ENCODE measurements at regions not wholly inside any gene's neighbourhood (a gene's known extent, or its start where the extent isn't known, plus 50 kb on each side); places are given as distances from the start of the nearest gene placed in this dataset.
A peak's percentile ranks its signal among the peaks of the same experiment; 100 is the strongest.
"Not testable (repeated sequence)": the region's sequence is repeated elsewhere in the genome, so short reads cannot be mapped to it uniquely, and the experiment has no call there.

DNA sequence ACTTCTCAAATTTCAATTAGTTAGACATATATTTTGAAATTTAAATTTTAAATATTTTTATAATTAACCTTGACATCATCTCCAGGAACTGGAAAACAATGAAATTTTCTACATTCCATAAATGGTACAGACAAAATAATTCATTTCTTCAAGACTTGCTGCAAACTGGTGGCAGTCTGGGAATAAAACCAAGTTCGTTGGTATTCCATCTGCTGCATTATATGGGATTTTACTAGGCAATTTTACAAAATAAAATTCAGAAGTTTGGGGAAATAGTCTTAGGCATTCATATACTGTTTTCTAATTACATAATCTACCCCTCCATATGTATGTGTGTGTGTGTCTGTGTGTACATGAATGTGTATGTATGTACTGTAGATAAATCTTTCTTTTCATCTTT, 984.6 kb upstream of the KCND2 start:
- Histone ChIP-seq H2AFZ (no peak overlapping the region), H3K4me2 (no peak overlapping the region), H3K4me1 (ENCODE audit: insufficient read depth) (no peaks in the 10 kb centered on the region), H3K36me3 (ENCODE audit: insufficient read depth) (no peaks in the 10 kb centered on the region), H3K27me3 (ENCODE audit: insufficient read depth) (no peaks in the 10 kb centered on the region), H3K79me2 (replicated peaks; ENCODE audit: insufficient read depth) (no peaks in the 10 kb centered on the region), H4K20me1 (replicated peaks; ENCODE audit: insufficient read depth) (no peaks in the 10 kb centered on the region), H3K9me2 (ENCODE audit: insufficient read depth) (no peaks in the 10 kb centered on the region), H3F3A (replicated peaks; ENCODE audit: low read depth) (no peaks in the 10 kb centered on the region), H3K4me3 (no peak overlapping the region), H3K27ac (ENCODE audit: low read depth) (no peak overlapping the region)
- DNase-seq (ENCODE audit: low spot score) (no peak), ATAC-seq (no peak)
- no peaks in the 10 kb centered on the region for H3K36me3 Mint-ChIP-seq (ENCODE audit: low read depth)
- TF ChIP-seq NANOG (IDR thresholded peaks at IDR 0.05; ENCODE audit: borderline replicate concordance), result no peak
- TF ChIP-seq EZH2phosphoT487 (IDR thresholded peaks at IDR 0.05; ENCODE audit: unreplicated experiment), result no peak
- TF ChIP-seq CREB1 (CRISPR knock-in tag; IDR thresholded peaks at IDR 0.05; ENCODE audit: low read depth), result no peak
- TF ChIP-seq, protein P1, sequence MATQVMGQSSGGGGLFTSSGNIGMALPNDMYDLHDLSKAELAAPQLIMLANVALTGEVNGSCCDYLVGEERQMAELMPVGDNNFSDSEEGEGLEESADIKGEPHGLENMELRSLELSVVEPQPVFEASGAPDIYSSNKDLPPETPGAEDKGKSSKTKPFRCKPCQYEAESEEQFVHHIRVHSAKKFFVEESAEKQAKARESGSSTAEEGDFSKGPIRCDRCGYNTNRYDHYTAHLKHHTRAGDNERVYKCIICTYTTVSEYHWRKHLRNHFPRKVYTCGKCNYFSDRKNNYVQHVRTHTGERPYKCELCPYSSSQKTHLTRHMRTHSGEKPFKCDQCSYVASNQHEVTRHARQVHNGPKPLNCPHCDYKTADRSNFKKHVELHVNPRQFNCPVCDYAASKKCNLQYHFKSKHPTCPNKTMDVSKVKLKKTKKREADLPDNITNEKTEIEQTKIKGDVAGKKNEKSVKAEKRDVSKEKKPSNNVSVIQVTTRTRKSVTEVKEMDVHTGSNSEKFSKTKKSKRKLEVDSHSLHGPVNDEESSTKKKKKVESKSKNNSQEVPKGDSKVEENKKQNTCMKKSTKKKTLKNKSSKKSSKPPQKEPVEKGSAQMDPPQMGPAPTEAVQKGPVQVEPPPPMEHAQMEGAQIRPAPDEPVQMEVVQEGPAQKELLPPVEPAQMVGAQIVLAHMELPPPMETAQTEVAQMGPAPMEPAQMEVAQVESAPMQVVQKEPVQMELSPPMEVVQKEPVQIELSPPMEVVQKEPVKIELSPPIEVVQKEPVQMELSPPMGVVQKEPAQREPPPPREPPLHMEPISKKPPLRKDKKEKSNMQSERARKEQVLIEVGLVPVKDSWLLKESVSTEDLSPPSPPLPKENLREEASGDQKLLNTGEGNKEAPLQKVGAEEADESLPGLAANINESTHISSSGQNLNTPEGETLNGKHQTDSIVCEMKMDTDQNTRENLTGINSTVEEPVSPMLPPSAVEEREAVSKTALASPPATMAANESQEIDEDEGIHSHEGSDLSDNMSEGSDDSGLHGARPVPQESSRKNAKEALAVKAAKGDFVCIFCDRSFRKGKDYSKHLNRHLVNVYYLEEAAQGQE (IDR thresholded peaks at IDR 0.05; ENCODE audit: unreplicated experiment), result no peak
- no peak for TF ChIP-seq ZNF114 (CRISPR knock-in tag; IDR thresholded peaks at IDR 0.05)
- TF ChIP-seq POLR2AphosphoS5 (IDR thresholded peaks at IDR 0.05; ENCODE audit: low read depth), result no peak
- TF ChIP-seq, protein P2, sequence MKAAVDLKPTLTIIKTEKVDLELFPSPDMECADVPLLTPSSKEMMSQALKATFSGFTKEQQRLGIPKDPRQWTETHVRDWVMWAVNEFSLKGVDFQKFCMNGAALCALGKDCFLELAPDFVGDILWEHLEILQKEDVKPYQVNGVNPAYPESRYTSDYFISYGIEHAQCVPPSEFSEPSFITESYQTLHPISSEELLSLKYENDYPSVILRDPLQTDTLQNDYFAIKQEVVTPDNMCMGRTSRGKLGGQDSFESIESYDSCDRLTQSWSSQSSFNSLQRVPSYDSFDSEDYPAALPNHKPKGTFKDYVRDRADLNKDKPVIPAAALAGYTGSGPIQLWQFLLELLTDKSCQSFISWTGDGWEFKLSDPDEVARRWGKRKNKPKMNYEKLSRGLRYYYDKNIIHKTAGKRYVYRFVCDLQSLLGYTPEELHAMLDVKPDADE (IDR thresholded peaks at IDR 0.05), result no peak
- no peaks in the 10 kb centered on the region for H3K9me3 Mint-ChIP-seq
- H3K4me3 Mint-ChIP-seq, result no peak overlapping the region
- no peaks in the 10 kb centered on the region for H3K4me1 Mint-ChIP-seq
- H3K27ac Mint-ChIP-seq, result no peak overlapping the region
- H3K27me3 Mint-ChIP-seq (ENCODE audit: insufficient read depth, low read depth, poor library complexity), result no peaks in the 10 kb centered on the region

DNA sequence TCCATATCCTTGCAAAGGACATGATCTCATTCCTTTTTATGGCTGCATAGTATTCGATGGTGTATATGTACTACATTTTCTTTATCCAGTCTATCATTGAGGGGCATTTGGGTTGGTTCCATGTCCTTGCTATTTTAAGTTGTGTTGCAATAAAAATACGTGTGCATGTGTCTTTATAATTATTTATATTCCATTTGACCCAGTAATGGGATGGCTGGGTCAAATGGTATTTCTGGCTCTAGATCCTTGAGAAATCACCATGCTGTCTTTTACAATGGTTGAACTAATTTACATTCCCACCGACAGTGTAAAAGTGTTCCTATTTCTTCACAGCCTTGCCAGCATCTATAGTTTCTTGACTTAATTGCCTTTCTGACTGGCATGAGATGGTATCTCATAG, 972.6 kb upstream of the KCND2 start:
- H3K36me3 Mint-ChIP-seq (ENCODE audit: low read depth); H2AFZ ChIP-seq; H3K4me1 Mint-ChIP-seq; DNase-seq (ENCODE audit: low spot score); H3K27me3 ChIP-seq (ENCODE audit: insufficient read depth); H3K9me2 ChIP-seq (ENCODE audit: insufficient read depth); H3K4me3 ChIP-seq; H3K79me2 ChIP-seq (replicated peaks; ENCODE audit: insufficient read depth); H3K27me3 Mint-ChIP-seq (ENCODE audit: insufficient read depth, low read depth, poor library complexity); H3K27ac ChIP-seq (ENCODE audit: low read depth); H3K4me1 ChIP-seq (ENCODE audit: insufficient read depth); H3K27ac Mint-ChIP-seq; H3K36me3 ChIP-seq (ENCODE audit: insufficient read depth); H3K4me3 Mint-ChIP-seq; H3K4me2 ChIP-seq; H3K9me3 Mint-ChIP-seq; H3F3A ChIP-seq (replicated peaks; ENCODE audit: low read depth); ATAC-seq; H4K20me1 ChIP-seq (replicated peaks; ENCODE audit: insufficient read depth): not testable (repeated sequence)

DNA sequence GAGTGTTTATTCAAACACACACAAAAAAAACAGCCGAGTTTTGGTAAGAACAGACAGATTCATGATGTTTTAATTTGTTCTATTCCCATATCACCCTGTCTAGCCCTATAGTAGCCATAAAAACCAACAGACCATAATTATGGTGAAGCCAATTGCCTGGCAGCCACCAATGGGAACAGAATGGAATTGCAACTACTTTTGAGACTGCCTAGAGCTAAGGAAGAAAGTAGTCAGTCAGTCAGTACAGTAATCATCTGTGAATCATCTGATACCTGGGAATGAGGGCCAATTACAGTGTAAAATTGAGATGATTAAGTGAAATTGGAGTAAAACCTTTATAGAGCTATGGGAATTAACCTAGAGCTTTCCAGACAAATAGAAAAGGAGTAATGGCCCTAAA, 952.7 kb upstream of the KCND2 start:
- no peaks in the 10 kb centered on the region for H3K4me1 Mint-ChIP-seq
- H3K27ac Mint-ChIP-seq, result no peak overlapping the region
- no peaks in the 10 kb centered on the region for H3K9me2 ChIP-seq (ENCODE audit: insufficient read depth)
- no peaks in the 10 kb centered on the region for H3K36me3 Mint-ChIP-seq (ENCODE audit: low read depth)
- DNase-seq (ENCODE audit: low spot score) (peak; percentile 27), ATAC-seq (peak; percentile 31; the same call in 2 of the 3 replicates)
- H3K79me2 ChIP-seq (replicated peaks; ENCODE audit: insufficient read depth), result no peaks in the 10 kb centered on the region
- no peaks in the 10 kb centered on the region for H3F3A ChIP-seq (replicated peaks; ENCODE audit: low read depth)
- no peaks in the 10 kb centered on the region for H3K4me1 ChIP-seq (ENCODE audit: insufficient read depth)
- H3K36me3 ChIP-seq (ENCODE audit: insufficient read depth), result no peaks in the 10 kb centered on the region
- no peaks in the 10 kb centered on the region for H4K20me1 ChIP-seq (replicated peaks; ENCODE audit: insufficient read depth)
- no peak overlapping the region for H3K4me2 ChIP-seq
- H3K27ac ChIP-seq (ENCODE audit: low read depth), result no peak overlapping the region
- H3K9me3 Mint-ChIP-seq, result no peaks in the 10 kb centered on the region
- H3K4me3 Mint-ChIP-seq, result no peak overlapping the region
- H2AFZ ChIP-seq, result no peak overlapping the region
- no peak overlapping the region for H3K4me3 ChIP-seq
- TF ChIP-seq, protein P3, sequence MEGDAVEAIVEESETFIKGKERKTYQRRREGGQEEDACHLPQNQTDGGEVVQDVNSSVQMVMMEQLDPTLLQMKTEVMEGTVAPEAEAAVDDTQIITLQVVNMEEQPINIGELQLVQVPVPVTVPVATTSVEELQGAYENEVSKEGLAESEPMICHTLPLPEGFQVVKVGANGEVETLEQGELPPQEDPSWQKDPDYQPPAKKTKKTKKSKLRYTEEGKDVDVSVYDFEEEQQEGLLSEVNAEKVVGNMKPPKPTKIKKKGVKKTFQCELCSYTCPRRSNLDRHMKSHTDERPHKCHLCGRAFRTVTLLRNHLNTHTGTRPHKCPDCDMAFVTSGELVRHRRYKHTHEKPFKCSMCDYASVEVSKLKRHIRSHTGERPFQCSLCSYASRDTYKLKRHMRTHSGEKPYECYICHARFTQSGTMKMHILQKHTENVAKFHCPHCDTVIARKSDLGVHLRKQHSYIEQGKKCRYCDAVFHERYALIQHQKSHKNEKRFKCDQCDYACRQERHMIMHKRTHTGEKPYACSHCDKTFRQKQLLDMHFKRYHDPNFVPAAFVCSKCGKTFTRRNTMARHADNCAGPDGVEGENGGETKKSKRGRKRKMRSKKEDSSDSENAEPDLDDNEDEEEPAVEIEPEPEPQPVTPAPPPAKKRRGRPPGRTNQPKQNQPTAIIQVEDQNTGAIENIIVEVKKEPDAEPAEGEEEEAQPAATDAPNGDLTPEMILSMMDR (conservative IDR thresholded peaks at IDR 0.05; ENCODE audit: low read depth in 2 of 2), result peak; percentile 24 to 27; a peak in 3 of 4 replicates
- TF ChIP-seq CREB1 (CRISPR knock-in tag; IDR thresholded peaks at IDR 0.05; ENCODE audit: low read depth), result no peak
- no peaks in the 10 kb centered on the region for H3K27me3 ChIP-seq (ENCODE audit: insufficient read depth)
- H3K27me3 Mint-ChIP-seq (ENCODE audit: insufficient read depth, low read depth, poor library complexity), result no peaks in the 10 kb centered on the region

Data from GM23338 (cell line).